HuH-7.5 (cell line): ENCODE measurements at regions not wholly inside any gene's neighbourhood (a gene's known extent, or its start where the extent isn't known, plus 50 kb on each side); places are given as distances from the start of the nearest gene placed in this dataset.

Experiments
- DNase-seq: peaks from one replicate; pipeline ENCODE4 v3.0.0; 2011; ENCODE audit warnings: low spot score

DNA sequence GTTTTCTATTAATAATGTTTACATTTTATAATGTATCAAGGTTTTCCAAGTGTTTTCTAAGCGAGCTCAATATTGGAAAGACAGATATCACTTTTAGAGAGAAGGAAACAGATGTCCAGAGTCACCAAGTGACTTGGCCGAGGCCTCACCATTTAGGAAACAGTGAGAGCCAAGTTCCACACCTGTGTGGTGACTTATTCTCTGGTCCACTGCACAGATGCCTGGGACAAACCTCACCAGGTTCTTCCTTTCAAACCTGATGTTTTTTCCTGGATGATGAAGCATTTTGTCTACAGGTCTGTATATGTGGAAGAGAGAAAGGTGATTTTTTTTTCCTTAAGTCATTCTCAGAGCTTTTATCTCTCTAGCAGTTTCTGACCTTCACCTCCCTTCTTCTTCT is 280.7 kb downstream of the LPIN1 start:
- DNase-seq: no peak

- no peak for DNase-seq
Measured at GRCh38 chr2:12031866-12032265, 285.4 kb downstream of the LPIN1 start.

DNA sequence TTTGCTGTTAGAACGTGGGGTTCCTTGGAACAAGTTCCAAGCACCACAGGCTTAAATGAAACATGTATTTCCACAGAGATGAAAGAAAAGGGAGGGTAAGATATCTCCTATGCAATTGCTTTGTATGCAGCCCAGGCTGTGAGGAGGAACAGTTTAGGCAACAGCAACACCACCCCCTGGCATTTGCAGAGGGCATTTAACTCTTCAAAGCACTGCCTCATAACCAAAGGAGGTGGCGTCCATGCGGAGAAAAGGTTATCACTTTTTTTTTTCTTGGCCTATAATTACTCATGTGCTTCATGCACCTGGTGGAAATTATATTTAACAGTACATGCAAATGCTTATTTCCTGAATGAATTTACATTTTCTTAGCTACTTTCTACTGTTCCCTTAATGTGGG is 286.0 kb downstream of the LPIN1 start:
- DNase-seq: no peak

DNA sequence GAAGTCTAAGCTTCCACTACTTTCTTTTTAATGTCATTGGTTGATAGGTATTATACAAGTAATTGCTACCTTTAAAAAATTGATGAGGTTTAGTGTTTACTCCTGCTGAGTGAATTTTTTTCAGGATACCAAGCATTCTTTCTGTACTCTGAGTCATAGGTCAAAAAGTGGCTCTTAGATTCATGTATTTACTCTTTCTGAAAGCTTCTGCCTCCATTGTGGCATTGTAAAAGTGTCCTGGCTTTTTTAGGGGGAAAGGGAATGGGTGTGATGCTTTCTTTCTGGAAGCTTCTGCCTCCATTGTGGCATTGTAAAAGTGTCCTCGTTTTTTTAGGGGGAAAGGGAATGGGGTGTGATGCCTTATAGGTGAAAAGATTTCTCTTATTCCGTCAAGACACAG is 286.5 kb downstream of the LPIN1 start:
- DNase-seq: no peak

- no peak for DNase-seq
Measured at GRCh38 chr2:12033494-12033893, 287.1 kb downstream of the LPIN1 start.

DNA sequence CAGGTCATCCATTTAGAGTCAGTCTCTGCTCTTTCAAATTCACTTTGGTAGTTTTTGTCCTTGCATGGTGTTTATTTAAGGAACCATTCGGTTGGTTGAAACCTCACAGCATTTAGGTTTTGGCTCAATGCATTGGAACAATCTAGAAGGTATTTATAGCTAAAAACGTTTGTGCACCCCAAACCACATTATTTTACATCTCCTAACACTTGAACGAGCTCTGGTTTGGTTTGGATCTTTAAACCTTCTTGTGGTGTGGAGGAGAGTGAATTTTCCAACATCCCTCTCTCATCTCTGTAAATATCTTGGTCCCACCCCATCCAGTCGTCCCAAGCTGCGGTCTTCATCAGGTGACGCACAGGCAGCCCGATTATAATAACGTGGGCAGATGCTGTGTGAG is 287.9 kb downstream of the LPIN1 start:
- DNase-seq: no peak

- DNase-seq: no peak
Measured at GRCh38 chr2:12035029-12035720, 288.7 kb downstream of the LPIN1 start.

DNA sequence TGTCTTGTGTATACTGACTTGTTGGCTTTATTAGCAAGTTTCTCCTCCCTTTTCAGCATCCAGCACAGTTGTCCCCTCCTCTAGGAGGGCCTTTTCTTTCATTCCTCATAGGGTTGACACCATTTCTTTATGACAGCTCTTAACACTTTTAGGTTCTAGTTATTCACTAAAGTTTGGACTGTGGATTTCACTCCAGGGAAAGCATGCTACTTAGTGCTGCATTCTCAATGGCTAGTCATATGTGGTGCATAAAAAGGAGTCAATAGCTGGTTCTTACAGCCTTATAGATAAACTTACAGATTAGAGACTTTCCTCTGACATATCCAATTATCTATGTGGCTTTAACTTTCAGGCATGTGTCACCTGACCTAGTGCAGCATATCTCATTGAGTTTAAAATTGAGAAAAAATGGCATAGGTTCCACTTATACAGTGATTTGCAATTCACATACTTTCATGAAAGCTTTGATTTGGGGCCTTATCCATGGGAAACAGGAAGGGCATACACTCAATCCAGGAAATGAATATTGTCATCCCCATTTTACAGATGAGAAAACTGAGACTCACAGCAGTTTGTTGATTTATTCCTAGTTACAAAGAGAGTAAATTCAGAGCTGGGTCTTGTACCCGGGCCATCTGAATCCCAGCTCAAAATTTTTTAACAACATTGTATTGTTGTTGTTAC is 289.7 kb downstream of the LPIN1 start:
- DNase-seq: no peak

GRCh38 chr2:12036640-12036983 is 290.2 kb downstream of the LPIN1 start:
- no peak for DNase-seq

- no peak for DNase-seq
Measured at GRCh38 chr2:12037301-12037700, 290.9 kb downstream of the LPIN1 start.

- no peak for DNase-seq
Measured at GRCh38 chr2:12041236-12041635, 294.8 kb downstream of the LPIN1 start.

DNA sequence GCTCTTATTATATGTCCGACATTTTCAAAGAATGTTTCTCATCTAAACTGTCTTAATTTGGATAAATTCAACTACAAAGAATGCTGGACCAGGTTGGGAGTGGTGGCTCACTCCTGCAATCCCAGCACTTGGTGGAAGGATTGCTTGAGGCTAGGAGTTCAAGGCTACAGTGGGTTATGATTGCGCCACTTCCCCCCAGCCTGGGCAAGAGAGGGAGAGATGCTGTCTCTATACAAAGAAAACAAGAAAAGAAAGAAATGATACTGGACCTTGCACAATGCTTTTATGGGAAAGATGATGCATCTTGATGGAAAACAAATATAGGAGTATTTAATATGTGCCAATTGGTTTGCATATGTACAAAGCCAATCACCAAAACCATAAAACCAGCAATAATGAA is 296.7 kb downstream of the LPIN1 start:
- no peak for DNase-seq

- no peak for DNase-seq
Measured at GRCh38 chr2:12044857-12045256, 298.4 kb downstream of the LPIN1 start.

DNA sequence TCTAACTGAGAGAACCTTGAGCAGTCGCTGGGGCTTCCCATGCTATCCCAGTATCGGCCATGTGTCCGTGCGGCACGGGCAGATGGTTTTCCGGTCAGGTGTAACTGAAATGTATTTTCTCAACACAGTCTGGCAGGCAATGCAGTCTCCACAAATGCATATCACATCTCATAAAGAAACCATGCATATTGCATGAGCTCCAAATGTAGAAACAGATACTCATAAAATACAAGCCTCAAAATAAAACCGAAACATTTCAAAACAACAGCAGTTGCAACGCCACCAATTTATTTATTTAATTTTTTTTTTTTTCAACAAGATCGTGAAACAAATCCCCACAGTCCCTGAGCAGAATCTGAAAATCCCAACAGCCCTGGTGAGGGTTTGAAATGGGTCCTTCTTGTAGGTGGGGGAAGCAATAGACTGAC is 299.4 kb downstream of the LPIN1 start:
- DNase-seq: no peak

GRCh38 chr2:12046641-12047040 is 300.2 kb downstream of the LPIN1 start:
- no peak for DNase-seq

DNA sequence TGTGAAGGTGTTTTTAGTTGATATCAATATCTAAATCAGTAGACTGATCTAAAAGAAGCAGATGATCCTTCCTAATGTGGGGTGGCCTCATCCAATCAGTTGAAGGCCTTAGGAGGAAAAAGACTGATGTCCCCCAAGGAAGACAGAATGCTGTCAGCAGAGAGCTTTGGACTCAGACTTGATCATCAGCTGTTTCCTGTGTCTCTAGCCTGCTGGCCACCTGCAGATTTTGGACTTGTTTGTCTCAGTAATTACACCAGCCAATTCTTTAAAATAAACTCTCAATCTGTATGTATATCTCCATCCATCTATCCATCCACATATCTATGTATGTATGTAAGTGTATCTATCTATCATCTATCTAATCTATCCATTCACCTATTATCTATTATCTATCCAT is 301.3 kb downstream of the LPIN1 start:
- no peak for DNase-seq

DNA sequence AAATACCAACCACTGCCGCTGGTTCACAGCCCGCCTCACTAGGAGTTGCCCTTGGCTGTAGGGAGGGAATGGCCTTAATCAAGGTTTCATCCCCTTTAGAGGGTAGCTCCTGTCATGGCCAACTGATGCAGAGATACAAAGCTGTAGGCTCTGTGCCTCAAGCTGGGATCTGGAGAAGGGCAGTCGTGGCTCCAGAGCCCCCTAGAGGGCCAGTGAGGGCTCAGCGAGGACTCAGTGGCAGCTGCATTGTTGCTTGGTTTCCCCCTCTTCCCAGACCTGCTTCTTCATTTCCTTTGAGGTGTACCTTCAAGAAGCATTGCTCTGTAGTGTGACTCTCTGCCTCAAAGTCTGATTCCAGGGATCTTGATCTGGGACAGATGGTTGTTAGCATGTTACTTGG is 302.1 kb downstream of the LPIN1 start:
- DNase-seq: peak; percentile 6

- DNase-seq: no peak
Measured at GRCh38 chr2:12050396-12050795, 304.0 kb downstream of the LPIN1 start.

DNA sequence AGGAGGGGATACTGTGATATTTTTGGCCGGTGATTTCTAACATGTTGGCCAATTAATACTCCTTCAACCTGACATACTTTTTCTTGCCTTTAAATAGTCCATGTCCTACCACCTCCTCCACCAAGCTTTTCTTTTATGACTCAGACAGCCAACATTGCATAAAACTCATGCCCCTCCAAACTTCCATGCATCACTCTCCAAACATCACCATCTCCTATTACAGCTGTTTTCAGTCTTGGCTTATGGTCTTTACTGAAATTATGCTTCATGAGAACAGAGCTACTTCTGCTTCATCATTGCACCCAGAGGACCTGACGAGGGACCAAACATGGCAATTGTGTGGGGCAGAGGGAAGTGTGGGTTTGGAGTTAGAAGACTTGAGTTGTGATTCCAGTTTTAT is 305.4 kb downstream of the LPIN1 start:
- no peak for DNase-seq

DNA sequence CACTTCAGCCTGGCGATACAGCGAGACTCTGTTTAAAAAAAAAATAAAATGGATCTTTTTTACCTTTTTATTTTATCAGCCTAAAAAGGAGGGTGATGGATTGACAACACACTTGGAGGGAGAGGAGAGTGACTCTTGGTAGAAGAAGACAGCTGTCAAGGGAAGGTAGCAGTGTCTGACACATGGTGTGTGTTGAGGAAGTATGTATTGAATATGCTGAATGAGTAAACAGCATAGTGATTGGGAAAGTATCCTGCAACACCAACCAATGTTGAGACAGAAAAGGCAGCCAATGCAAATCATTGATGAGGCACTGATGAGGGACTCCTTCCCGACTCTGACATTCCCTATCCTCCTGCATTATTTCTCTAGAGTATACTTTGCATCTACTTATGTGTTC is 306.4 kb downstream of the LPIN1 start:
- no peak for DNase-seq

DNA sequence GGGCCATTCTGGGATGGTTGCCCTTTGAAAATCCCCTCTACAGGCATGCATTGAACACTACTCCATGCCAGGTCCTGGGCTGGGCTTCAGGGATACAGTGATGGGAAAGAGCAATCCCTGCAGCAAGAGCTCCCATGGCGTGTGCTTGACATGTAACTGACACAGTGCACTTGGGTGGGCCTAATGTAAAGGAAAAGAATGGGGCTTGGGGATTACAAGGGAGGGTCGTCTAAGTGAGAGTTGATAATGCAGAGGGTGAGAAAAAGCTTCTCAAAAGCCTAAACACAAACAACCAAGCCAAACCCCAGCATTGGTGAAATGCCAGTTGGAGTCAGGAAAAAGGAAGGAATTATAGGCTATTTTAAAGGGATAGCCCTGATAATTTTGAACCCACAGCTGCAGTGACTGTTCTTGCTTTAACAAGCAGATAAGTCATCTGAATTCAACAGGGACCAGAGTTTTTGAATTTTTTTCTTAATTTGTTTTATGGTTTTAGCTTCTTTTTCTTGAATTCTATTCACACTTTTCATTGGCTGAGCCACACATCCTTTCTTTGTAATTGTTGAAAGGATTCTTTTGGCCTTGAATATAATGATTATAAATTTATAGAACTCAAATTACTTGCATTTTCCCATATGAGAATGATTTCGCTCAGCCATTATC is 308.7 kb downstream of the LPIN1 start:
- no peak for DNase-seq

DNA sequence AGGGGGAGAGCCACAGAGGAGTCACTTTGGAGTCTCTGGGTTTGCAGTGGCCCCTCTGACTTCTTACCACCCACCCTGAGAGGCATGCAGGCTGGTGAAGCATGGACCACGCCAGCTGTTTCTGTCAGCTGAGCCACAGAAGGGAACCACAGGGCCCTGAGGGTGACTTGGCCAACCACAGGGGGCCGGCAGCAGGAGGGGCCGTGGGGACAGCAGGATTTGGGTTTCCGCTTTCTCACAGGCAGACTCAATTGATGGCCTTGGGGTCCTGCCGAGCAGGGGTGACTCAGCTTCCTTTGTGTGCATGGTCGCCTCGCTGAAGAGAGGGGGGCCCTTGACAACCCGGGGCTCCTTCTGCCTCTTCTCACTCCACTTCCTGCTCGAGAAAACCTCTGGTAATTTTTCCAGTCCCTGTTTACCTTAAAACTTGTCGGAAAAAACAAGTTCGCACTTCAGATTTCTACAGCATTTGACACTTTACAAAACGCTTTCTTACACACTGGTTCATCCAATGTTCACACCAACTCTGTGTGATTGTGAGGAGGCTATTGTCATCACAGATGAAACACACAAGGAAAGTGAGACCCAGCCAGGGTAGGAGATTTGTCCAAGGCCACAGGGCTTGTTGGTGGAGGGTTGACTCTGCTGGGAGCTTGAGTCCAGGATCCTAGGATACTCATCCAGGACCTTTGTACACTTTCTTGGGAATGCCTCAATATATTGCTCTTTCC is 311.2 kb downstream of the LPIN1 start:
- DNase-seq: no peak
